B cell (primary cell): ENCODE measurements at regions not wholly inside any gene's neighbourhood (a gene's known extent, or its start where the extent isn't known, plus 50 kb on each side); places are given as distances from the start of the nearest gene placed in this dataset.

Source experiments
- CTCF ChIP-seq: fragments of 200-600 bp; IDR thresholded peaks from one replicate; pipeline ENCODE4 v1.8.0; 2022; ENCODE audit warnings: antibody characterized with exemption, mild to moderate bottlenecking
- EZH2 ChIP-seq: IDR thresholded peaks from 2 replicates; pipeline ENCODE4 v1.6.1; 2012; ENCODE audit warnings: borderline replicate concordance, low read depth, mild to moderate bottlenecking, moderate library complexity, low read length; ENCODE audit not compliant: insufficient read depth, poor library complexity, severe bottlenecking

GRCh38 chr9:68629042-68629441 is 76.0 kb upstream of the PIP5K1B start:
- TF ChIP-seq CTCF (no peak), EZH2 (no peak)
